ENCODE measurements at regions not wholly inside any gene's neighbourhood (a gene's known extent, or its start where the extent isn't known, plus 50 kb on each side); places are given as distances from the start of the nearest gene placed in this dataset.

- no peak for DNase-seq
These were observed 517.8 kb downstream of the AACS start for GRCh38 chr12:125583071-125583470.

GRCh38 chr12:125586441-125586840 is 521.2 kb downstream of the AACS start:
- no peak for DNase-seq

- no peak for DNase-seq
These were observed 528.0 kb downstream of the AACS start for GRCh38 chr12:125593269-125593668.

- no peak for DNase-seq
These were observed 539.7 kb downstream of the AACS start for GRCh38 chr12:125604976-125605375.

GRCh38 chr12:125606312-125606711 is 541.1 kb downstream of the AACS start:
- no peak for DNase-seq

- no peak for DNase-seq
These were observed 545.1 kb downstream of the AACS start for GRCh38 chr12:125610292-125610691.

GRCh38 chr12:125610971-125611370 is 545.7 kb downstream of the AACS start:
- DNase-seq, result no peak

GRCh38 chr12:125614058-125614457 is 548.8 kb downstream of the AACS start:
- DNase-seq, result no peak

GRCh38 chr12:125619723-125620122 is 554.5 kb downstream of the AACS start:
- DNase-seq, result no peak

- DNase-seq, result no peak
These were observed 568.5 kb downstream of the AACS start for GRCh38 chr12:125633686-125634085.

- DNase-seq, result no peak
These were observed 569.6 kb downstream of the AACS start for GRCh38 chr12:125634813-125635212.

GRCh38 chr12:125639826-125640225 is 574.6 kb downstream of the AACS start:
- no peak for DNase-seq

GRCh38 chr12:125643055-125643454 is 577.8 kb downstream of the AACS start:
- no peak for DNase-seq

- no peak for DNase-seq
These were observed 580.5 kb downstream of the AACS start for GRCh38 chr12:125645724-125646123.

GRCh38 chr12:125650587-125650986 is 585.4 kb downstream of the AACS start:
- DNase-seq, result no peak

GRCh38 chr12:125651625-125652024 is 586.4 kb downstream of the AACS start:
- DNase-seq, result no peak

GRCh38 chr12:125652681-125653080 is 587.4 kb downstream of the AACS start:
- DNase-seq, result peak; percentile 80

GRCh38 chr12:125657681-125658080 is 592.4 kb downstream of the AACS start:
- DNase-seq, result no peak

- peak; percentile 70 for DNase-seq
These were observed 609.5 kb downstream of the AACS start for GRCh38 chr12:125674554-125675338.

GRCh38 chr12:125676366-125676765 is 611.1 kb downstream of the AACS start:
- DNase-seq, result peak; percentile 63

- no peak for DNase-seq
These were observed 612.6 kb downstream of the AACS start for GRCh38 chr12:125677829-125678228.

GRCh38 chr12:125678589-125678993 is 613.4 kb downstream of the AACS start:
- DNase-seq, result no peak

GRCh38 chr12:125683748-125684381 is 618.6 kb downstream of the AACS start:
- peak; percentile 73 for DNase-seq

GRCh38 chr12:125684968-125685790 is 619.9 kb downstream of the AACS start:
- peak; percentile 14 for DNase-seq

Data from hematopoietic multipotent progenitor cell treated with erythropoietin and hydrocortisone succinate and interleukin-3 and kit ligand, for 4 days (in vitro differentiated cells).